ENCODE measurements at regions not wholly inside any gene's neighbourhood (a gene's known extent, or its start where the extent isn't known, plus 50 kb on each side); places are given as distances from the start of the nearest gene placed in this dataset.

DNA sequence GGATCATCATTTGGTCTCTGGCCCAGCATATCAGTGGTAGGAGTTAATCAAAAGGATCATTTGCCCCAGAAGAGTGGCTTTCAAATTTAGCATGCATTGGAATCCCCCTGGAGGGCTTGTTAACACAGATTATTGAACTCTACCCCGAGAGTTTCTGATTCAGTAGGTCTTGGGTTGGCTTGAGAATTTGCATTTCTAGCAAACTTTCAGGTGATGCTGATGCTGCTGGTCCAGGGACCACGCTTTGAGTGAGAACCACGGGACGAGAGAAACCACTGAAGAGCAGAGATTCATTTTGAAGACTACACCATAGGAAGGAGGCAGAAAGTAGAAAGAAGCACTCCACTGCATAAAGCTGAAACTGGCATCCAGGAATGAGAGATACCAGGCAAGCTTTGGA lies 81.3 kb upstream of the DUSP10 start:
- DNase-seq (no peak), ATAC-seq (ENCODE audit: poor library complexity) (no peak)
- intact Hi-C loops (cut with DNase I) = no loop called here

DNA sequence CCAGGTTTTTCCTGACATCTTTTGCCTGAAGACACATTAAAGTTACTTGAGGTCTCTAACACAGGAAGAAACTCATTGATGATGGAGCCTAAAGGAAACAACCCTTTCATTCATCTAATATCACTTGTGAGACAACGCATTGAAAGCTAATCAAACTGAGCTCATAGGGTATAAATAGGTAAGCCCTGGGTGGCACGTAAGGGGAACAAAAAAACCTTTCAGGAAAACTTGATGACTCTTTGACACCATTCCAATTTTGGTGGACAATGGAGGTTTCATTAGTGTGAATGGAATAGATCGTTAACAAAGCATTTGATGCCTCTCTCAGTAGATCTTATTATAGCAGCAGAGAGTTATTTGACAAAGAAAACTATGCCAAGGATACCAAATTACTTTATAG lies 80.7 kb upstream of the DUSP10 start:
- DNase-seq = no peak
- intact Hi-C loops (cut with DNase I) = no loop called here
- no peak for ATAC-seq (ENCODE audit: poor library complexity)

DNA sequence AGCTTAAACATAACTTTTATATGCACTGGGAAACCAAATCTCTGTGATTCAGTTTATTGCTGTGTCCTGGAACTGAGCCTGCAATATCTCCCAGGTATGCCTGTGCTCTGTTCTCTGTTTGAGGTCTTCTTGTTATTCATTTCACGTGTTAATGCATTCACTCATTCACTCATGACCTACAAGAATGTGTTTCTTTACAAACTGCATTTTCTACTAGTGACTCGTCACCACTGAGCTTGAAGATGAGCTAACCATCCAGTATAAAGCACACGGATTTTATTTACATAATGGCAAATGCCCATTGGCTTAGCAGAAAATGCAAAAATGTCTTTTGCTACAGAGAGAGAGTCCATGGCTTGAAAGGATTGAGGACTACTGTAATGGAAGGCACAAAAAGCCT lies 75.0 kb upstream of the DUSP10 start:
- DNase-seq (no peak), ATAC-seq (ENCODE audit: poor library complexity) (no peak)
- intact Hi-C loops (cut with DNase I) = no loop called here

DNA sequence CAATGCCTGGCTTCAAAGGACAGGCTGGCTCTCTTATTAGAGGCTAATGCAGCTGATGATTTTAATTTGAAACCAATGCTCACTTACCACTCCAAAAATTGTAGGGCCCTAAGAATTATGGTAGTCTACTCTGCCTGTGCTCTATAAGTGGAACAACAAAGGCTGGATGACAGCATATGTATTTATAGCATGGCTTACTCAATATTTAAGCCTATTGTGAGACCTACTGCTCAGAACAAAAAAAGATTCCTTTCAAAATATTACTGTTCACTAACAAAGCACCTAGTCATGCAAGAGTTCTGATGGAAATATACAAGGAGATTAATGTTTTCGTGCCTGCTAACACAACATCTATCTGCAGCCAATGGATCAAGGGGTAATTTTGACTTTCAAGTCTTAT lies 73.8 kb upstream of the DUSP10 start:
- DNase-seq (no peak), ATAC-seq (ENCODE audit: poor library complexity) (no peak)
- intact Hi-C loops (cut with DNase I) = no loop called here

DNA sequence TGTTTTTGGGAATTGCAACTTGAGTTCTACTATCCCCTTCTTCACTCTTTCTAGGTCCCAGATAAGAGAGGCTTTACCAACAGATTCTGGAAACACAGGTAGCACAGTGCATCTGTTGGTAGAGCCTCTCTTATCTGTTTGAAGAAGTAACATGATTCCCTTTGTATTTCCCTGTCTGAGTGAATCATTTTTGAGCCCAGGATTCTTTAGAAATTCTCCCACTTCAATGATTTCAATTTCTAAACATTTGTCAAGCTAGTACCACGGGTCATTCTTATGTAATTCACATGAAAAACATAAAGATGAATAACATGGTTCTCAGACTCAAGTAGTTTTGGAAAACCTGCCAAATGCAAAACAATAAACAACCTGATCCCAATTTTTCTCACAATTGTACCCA lies 72.0 kb upstream of the DUSP10 start:
- intact Hi-C loops (cut with DNase I) = no loop called here
- DNase-seq (no peak), ATAC-seq (ENCODE audit: poor library complexity) (no peak)

DNA sequence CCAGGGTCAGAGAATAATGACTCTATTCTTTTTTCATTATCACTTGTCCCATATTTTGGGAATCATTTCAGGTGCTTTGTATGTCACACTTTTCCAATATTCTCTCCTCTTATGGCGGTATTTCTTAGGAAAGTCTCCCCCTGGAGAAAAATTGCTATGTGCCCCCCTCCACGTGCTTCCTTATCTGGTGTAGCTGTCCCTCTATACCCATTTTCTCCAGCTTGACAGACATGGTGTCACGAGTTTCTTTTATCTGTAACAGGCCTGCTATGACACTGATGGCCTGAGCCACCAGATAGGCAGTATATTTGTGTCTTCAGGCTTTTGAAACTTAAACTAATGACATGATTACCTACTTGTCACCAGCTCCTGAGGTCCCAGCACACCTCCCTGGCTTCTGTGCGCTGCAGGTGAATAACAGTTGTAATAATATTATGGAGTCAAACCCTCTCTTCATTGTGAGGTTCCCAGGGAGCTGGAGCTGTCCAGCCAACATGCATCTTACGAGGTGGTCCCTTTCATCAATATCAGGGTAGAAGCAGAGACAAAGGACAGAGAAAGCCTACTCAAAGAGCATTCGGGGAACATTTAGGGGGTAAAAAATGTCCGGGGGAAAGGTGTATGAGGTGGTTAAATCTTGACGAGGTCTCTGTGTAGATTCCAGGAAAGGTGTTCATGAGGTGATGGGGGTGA lies 71.2 kb upstream of the DUSP10 start:
- no peak for DNase-seq
- intact Hi-C loops (cut with DNase I) = no loop called here
- no peak for ATAC-seq (ENCODE audit: poor library complexity)

DNA sequence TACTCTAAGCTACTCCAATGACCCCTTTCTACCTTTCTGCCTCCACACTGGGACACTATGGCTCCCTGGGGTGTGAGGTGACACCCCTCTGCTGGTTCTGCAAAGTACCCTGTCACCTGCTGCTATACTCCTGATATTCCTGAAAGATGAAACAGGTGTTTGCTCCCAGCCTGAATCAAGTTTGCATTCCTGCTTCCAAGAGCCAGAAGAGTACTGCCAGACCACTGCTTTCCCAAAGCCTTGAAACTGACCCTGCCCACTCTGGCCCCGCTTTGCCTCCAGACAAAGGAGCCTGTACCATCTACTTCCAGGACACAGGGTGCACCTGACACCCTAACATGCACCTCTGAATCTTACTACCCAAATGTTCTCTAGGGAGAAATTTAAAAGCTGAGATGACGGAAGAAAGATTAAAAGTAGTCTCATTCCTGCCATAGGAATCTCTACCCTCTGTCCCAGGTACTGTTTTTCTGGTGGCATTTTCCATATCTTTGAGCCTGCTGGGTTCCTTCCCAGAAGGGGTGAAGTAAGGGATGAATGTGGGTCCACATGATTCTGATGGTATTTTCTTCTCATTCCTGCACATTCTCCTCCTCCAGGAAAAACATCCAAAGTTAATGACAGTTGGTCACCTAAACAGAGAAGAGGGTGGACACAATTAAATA lies 70.3 kb upstream of the DUSP10 start:
- ATAC-seq (ENCODE audit: poor library complexity) = no peak
- intact Hi-C loops (cut with DNase I) = no loop called here

DNA sequence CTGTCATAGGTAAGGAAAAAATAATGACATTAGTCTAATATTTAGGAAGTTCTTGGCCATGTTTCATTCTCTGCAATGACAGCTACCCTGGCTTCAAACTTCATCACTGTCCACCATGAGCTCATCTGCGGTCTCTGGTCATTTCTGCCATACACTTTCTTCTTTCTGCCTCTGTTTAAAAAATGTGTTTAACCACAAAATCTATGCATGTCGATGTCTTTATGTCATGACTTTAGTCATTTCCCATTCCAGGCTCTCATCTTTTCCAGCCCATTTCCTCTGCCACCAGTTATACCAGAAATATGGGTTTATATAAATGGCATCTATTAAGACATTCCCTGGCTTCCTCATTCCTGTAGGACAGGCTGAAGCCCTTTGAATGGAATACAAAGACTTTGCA lies 68.5 kb upstream of the DUSP10 start:
- ATAC-seq (ENCODE audit: poor library complexity) = no peak
- intact Hi-C loops (cut with DNase I) = no loop called here
- no peak for DNase-seq

More for the DNA sequence above, 70.3 kb upstream of the DUSP10 start:
- no peak for DNase-seq

DNA sequence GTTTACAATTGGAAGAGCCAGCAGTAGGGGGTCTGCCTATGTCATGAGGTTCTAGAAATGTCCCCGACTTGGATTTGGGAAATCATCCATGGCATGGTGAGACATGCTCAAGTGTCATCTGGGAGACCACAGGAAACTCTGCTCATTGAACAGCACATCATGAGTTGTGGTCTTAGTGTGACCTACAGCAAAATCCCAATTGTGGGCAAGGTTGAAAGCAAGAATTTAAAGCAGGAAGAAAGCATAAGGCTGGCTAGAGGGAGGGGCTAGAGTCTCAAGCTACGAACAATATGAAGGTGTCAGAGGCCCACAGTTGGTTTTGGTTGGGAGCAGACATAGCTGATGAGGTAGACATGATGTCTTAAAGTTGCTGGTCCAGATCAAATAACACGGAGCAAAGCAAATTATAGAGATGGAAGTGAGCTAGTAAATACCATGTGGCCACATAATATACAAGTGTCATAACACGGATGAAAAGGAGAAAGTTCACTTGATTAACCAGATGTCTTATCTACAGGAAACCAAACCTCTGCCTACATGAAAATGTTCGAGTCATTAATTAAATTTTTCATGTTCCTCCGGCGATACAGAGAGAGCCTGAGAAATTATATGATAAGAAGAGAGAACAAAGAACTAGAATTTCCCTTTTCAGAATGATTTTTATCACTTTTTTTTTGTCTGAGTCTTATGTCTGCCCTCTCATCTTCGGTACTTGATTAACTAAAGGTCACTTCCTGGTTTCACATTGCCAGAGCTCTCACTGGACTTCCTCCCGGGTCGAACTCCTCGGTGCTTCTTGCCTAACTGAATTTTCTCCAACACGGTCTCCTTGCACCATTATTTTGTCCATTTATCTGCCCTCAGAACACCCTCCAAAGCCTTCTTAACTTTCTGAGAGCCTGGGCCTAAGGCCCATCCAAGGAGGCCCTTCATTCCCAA lies 67.5 kb upstream of the DUSP10 start:
- intact Hi-C loops (cut with DNase I) = no loop called here
- no peak for DNase-seq
- no peak for ATAC-seq (ENCODE audit: poor library complexity)

DNA sequence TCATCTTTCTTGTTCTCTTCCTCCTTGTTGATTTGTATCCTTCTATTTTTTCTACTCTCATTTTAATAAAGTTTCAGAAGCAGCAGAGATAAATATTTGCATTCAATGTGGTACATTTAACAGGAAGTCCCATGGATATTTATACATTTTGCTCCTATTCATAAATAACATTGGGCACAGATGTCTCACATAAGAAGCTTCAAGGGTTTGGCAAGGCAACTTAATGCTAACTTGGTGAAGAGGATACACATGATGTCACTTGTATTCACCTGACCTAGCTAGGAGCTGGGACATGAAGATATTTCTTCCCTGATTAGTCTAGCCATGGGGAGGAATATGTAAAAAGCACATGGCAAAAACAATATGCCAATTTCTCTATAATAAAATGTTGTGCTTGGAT lies 65.1 kb upstream of the DUSP10 start:
- intact Hi-C loops (cut with DNase I) = no loop called here
- ATAC-seq (ENCODE audit: poor library complexity) (no peak), DNase-seq (no peak)

DNA sequence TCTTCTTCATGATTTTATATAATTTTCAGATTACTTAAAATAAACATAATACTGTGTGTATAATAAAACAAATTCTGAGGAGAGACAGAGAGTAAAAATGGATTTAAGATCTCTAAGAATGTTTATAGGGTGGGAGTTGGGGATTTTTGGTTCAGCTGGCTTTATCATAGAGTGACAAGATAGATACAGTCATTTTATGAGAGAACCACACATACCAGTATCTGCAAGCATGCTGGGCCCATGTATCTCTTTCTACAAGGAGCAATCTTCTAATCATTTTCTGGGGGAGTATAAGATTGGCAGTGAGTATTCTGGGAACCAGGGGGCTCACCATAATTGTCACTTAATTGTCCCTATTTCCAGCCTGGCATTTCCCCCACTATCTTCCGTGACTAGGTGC lies 64.3 kb upstream of the DUSP10 start:
- ATAC-seq (ENCODE audit: poor library complexity) (no peak), DNase-seq (no peak)
- intact Hi-C loops (cut with DNase I) = no loop called here

DNA sequence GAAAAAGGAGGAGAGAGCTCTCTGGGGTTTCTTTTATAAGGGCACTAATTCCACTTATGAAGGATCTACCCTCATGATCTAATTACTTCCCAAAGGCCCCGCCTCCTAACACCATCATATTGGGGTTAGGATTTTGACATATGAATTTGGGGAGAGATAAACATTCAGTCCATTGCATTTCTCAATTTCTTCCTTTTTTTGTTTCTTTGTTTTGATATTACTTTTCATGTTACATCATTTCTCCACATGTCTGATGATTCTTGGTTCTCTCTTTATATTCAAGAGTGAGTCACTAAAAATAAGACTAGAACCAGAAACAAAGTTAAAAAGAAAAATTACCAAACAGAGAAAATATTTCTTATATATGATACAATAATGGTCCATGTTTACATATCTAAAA lies 63.2 kb upstream of the DUSP10 start:
- intact Hi-C loops (cut with DNase I) = no loop called here
- ATAC-seq (ENCODE audit: poor library complexity) = no peak
- no peak for DNase-seq

DNA sequence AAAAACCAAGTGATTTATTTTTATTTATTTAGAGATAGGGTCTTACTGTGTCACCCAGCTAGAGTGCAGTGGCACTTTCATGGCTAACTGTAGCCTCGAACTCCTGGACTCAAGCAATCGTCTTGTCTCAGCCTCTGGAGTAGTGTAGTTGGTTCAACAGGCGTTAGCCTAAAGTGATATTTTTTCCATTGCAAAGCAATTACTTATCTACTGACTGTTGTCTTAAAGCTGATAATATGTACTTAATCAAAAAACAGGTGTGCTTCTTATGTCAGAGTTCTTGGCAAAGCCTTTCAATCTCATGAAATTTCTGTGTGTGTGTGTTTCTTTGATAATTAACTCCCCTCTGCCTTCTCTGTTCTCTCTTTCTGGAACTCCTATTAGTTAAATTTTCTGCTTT lies 62.4 kb upstream of the DUSP10 start:
- ATAC-seq (ENCODE audit: poor library complexity) = no peak
- intact Hi-C loops (cut with DNase I) = no loop called here
- no peak for DNase-seq

DNA sequence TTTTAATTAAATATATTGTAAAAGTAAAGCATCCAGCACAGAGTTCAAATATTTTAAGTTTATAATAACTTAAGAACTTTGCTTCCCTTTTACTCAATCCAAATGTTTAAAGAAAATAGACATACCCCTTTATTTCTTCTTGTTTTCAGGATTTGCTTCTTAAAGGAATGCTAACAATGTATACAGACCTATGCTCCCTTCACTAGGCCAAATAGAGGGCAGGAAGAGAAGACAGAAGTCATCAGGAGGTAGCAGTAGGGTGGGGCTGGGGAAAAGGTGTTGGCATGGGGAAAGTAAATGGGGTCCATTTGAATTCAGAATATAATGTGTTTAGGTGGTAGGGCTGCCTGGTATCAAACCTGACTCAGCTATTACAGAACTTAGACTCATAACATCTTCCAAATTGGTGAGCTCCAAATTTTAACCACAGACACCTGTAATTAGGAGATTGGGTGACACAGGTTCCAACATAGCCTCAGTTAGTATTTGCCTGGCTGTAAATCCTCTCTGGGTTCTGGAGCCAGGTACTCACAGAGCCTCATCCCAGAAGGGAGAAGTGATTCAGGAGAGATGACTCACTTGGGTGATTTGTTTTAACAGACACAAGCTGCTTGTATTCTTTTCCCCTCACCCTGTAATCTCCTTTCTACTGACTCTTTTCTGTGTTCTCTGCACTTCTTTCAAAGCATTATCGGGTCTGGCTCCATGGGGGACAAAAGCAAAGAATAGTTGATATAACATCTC lies 60.1 kb upstream of the DUSP10 start:
- DNase-seq (no peak), ATAC-seq (ENCODE audit: poor library complexity) (no peak)
- intact Hi-C loops (cut with DNase I) = no loop called here

DNA sequence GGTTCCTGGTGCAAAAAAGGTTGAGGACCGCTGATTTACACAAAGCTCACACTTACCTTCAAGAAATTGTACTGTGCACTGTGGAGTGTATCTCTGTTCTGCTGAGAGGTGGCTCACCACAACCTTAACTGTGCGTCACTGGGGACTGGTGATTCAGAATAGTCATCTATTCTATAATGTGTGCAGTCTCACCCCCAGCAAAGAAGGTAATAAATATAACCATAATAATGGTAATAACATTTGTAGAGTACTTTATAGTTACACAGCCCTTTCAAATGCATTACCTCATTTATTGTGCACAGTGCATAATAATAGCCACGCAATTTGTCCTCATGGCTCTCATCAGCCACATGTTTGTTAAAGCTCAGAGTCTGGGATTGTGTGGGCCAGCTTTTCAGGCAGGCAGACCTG lies 59.4 kb upstream of the DUSP10 start:
- intact Hi-C loops (cut with DNase I) = no loop called here
- ATAC-seq (ENCODE audit: poor library complexity) = no peak
- DNase-seq = no peak

DNA sequence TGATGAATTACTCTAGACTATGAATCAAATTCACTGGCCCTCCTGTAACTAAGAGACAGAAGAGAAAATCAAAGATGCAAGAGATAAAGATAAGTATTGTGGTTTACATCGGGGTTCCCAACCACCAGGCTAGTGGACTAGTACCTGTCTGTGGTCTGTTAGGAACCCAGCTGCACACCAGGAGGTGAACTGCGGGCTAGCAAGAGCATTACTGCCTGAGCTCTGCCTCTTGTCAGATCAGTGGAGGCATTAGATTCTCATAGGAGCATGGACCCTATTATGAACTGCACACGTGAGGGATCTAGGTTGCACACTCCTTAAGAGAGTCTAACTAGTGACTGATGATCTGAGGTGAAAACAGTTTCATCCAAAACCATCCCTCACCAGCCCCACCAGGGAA lies 58.9 kb upstream of the DUSP10 start:
- ATAC-seq (ENCODE audit: poor library complexity) = no peak
- intact Hi-C loops (cut with DNase I) = no loop called here
- no peak for DNase-seq

DNA sequence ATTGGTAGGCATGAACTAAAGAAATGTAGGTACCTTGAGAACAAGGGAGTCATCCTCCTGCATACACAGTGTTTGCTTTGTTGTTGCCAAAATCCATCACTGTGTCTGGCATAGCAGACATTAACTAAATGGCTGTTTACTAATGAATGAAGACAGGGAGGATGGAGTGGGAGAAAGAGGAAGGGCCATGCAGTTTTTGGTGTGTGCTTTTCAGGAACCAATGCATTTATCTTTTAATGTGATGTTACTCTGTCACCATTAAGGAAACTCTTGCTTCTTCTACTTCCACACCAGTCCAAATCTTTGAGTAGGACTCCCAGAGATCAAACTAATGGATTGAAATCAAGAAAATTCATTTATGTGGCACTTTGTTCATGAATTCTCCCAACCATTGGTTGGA lies 55.6 kb upstream of the DUSP10 start:
- ATAC-seq (ENCODE audit: poor library complexity) (no peak), DNase-seq (no peak)
- intact Hi-C loops (cut with DNase I) = no loop called here

DNA sequence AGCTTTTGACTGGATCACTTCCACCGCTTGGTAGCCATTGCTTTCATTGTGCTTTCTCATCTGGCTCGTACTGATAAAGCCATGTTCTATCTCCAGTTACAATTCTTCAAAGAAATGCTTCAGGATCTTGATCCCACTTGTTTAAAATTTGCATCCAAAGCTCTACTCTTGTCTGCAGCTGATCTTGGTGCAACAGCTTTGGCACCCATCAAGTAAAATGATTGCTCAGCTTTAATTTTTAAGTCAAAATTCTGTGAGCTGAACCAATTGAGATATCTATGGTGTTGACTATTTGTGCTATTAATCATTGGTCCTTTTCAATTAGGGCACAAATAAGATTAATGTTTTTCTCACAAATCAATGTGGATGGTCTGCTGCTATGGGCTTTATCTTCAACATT lies 54.8 kb upstream of the DUSP10 start:
- no peak for ATAC-seq (ENCODE audit: poor library complexity)
- intact Hi-C loops (cut with DNase I) = no loop called here
- no peak for DNase-seq

DNA sequence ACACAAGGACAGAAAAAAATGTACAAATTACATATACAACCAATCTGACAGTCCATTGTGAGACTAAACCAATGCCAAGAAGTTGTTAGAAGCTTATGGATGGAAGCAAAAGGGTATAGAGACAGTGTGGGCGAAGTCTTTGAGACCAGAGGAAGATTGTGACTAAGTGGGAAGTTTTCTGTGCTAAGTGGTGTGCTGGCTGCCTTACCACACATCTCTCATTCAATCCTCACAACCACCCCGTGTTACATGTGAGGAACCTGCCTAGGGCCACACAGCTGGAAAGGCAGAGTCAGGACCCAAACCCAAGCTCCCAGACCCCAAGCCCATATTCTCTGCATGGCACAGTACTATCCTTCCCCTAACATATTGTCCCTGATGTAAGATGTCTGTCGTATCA lies 53.5 kb upstream of the DUSP10 start:
- DNase-seq (no peak), ATAC-seq (ENCODE audit: poor library complexity) (no peak)
- intact Hi-C loops (cut with DNase I) = no loop called here
